Caco-2 (cell line): ENCODE measurements at regions not wholly inside any gene's neighbourhood (a gene's known extent, or its start where the extent isn't known, plus 50 kb on each side); places are given as distances from the start of the nearest gene placed in this dataset.

Experiments used
- BruUV-seq: library from RNA; stranded (reverse); fragments of 400-500 nt; replicated peaks from 2 replicates; lab custom pipeline; 2021; lab: Mats Ljungman, UMichigan
- CTCF ChIA-PET: fragments of 300-600 bp; sonication (Branson Sonifier 250); formaldehyde crosslinking; loops from one replicate; lab custom pipeline; 2022; ENCODE audit warnings: antibody characterized with exemption; lab: Charles Lee
- POLR2A ChIA-PET: fragments of 300-600 bp; sonication (Branson Sonifier 250); formaldehyde crosslinking; loops from one replicate; lab custom pipeline; 2022; ENCODE audit warnings: antibody characterized with exemption; lab: Charles Lee
- DNase-seq, 2 experiments: peaks; one replicate each; pipeline versions ENCODE4 v3.0.0 to v3.0.0-alpha.2; 2020 to 2022
- H3K27me3 ChIP-seq: replicated peaks from 2 replicates; pipeline ENCODE4 v1.6.0; 2011; ENCODE audit warnings: low read length; ENCODE audit not compliant: control insufficient read depth, insufficient read depth
- H3K36me3 ChIP-seq: 2 replicates; pipeline ENCODE4 v1.5.1; 2011; ENCODE audit warnings: low read length; ENCODE audit not compliant: control insufficient read depth, insufficient read depth
- H3K4me1 ChIP-seq: fragments of 250-450 bp; sonication (Bioruptor Pico); 2 replicates; pipeline ENCODE4 v1.5.1; 2020; ENCODE audit warnings: mild to moderate bottlenecking
- H3K4me3 ChIP-seq: 2 replicates; pipeline ENCODE4 v1.5.1; 2011; ENCODE audit warnings: low read depth, mild to moderate bottlenecking, control low read depth, low read length
- H3K9me3 ChIP-seq: fragments of 250-450 bp; sonication (Bioruptor Pico); 2 replicates; pipeline ENCODE4 v1.5.1; 2020; ENCODE audit warnings: mild to moderate bottlenecking, moderate library complexity
- H3K27ac Mint-ChIP-seq: one replicate; pipeline ENCODE4 v1.8.0; 2022; ENCODE audit warnings: mixed read lengths; ENCODE audit not compliant: unreplicated experiment
- H3K27me3 Mint-ChIP-seq: one replicate; pipeline ENCODE4 v1.8.0; 2022; ENCODE audit warnings: mixed read lengths; ENCODE audit not compliant: insufficient read depth, unreplicated experiment
- H3K36me3 Mint-ChIP-seq: one replicate; pipeline ENCODE4 v1.8.0; 2022; ENCODE audit warnings: mild to moderate bottlenecking, mixed read lengths; ENCODE audit not compliant: insufficient read depth, unreplicated experiment
- H3K4me1 Mint-ChIP-seq: one replicate; pipeline ENCODE4 v1.8.0; 2022; ENCODE audit warnings: low read depth, mixed read lengths; ENCODE audit not compliant: unreplicated experiment
- H3K4me3 Mint-ChIP-seq: one replicate; pipeline ENCODE4 v1.8.0; 2022; ENCODE audit warnings: mild to moderate bottlenecking, moderate library complexity, mixed read lengths; ENCODE audit not compliant: unreplicated experiment
- H3K9me3 Mint-ChIP-seq: one replicate; pipeline ENCODE4 v1.8.0; 2022; ENCODE audit warnings: mixed read lengths; ENCODE audit not compliant: unreplicated experiment
- CTCF ChIP-seq, 2 experiments: fragments of 200-600 bp in 1 of 2; IDR thresholded peaks; 1 replicate in 1 of 2; 2 replicates in 1 of 2; pipeline versions ENCODE4 v1.5.1 to v1.8.0; 2011 to 2022; ENCODE audit warnings: antibody characterized with exemption in 1 of 2, control low read depth in 1 of 2, inconsistent platforms in 1 of 2, low read depth in 1 of 2, low read length in 1 of 2, mild to moderate bottlenecking in 1 of 2, moderate library complexity in 1 of 2; ENCODE audit not compliant: insufficient read depth in 1 of 2, severe bottlenecking in 1 of 2, unreplicated experiment in 1 of 2
- intact Hi-C: fragments of 100-400 bp; cut with micrococcal nuclease; formaldehyde crosslinking; loops from one replicate; pipeline ENCODE4 v1.10.0; 2022; ENCODE audit not compliant: unreplicated experiment

GRCh38 chr2:53312721-53313120 is 454.9 kb upstream of the CHAC2 start:
- POLR2A ChIA-PET = no interaction called here
- H3K4me3 ChIP-seq = no peak overlapping the region

GRCh38 chr2:53312181-53312580 is 455.4 kb upstream of the CHAC2 start:
- Histone ChIP-seq H3K27me3 (no peaks in the 10 kb centered on the region), H3K36me3 (no peaks in the 10 kb centered on the region), H3K9me3 (no peaks in the 10 kb centered on the region), H3K4me3 (no peak overlapping the region), H3K4me1 (no peaks in the 10 kb centered on the region; the same call in 1 of the 2 replicates)
- Mint-ChIP-seq H3K36me3 (no peaks in the 10 kb centered on the region), H3K27me3 (no peaks in the 10 kb centered on the region), H3K4me3 (no peak overlapping the region), H3K27ac (no peak overlapping the region), H3K9me3 (no peaks in the 10 kb centered on the region), H3K4me1 (no peaks in the 10 kb centered on the region)
- intact Hi-C loops = no loop called here
- POLR2A ChIA-PET = no interaction called here
- CTCF ChIA-PET = no interaction called here
- no peak for TF ChIP-seq CTCF (IDR thresholded peaks at IDR 0.05; ENCODE audit: insufficient read depth in 1 of 2, low read depth in 1 of 2, low read length in 1 of 2, severe bottlenecking in 1 of 2, unreplicated experiment in 1 of 2)
- no peak for DNase-seq
- BruUV-seq = no TSS peak

More at GRCh38 chr2:53312721-53313120, 454.9 kb upstream of the CHAC2 start:
- BruUV-seq = no TSS peak
- no peaks in the 10 kb centered on the region for H3K36me3 Mint-ChIP-seq
- H3K9me3 ChIP-seq = no peaks in the 10 kb centered on the region
- no peak overlapping the region for H3K4me3 Mint-ChIP-seq
- no peaks in the 10 kb centered on the region for H3K27me3 ChIP-seq
- H3K4me1 Mint-ChIP-seq = no peaks in the 10 kb centered on the region
- no peaks in the 10 kb centered on the region for H3K27me3 Mint-ChIP-seq
- no peak for DNase-seq
- CTCF ChIA-PET = no interaction called here
- no peak overlapping the region for H3K27ac Mint-ChIP-seq
- intact Hi-C loops = no loop called here
- TF ChIP-seq CTCF (IDR thresholded peaks at IDR 0.05; ENCODE audit: insufficient read depth in 1 of 2, low read depth in 1 of 2, low read length in 1 of 2, severe bottlenecking in 1 of 2, unreplicated experiment in 1 of 2) = no peak
- no peaks in the 10 kb centered on the region for H3K9me3 Mint-ChIP-seq
- no peaks in the 10 kb centered on the region; the same call in 1 of the 2 replicates for H3K4me1 ChIP-seq
- no peaks in the 10 kb centered on the region for H3K36me3 ChIP-seq

- Histone ChIP-seq H3K4me1 (no peaks in the 10 kb centered on the region), H3K9me3 (no peaks in the 10 kb centered on the region), H3K36me3 (no peaks in the 10 kb centered on the region), H3K27me3 (no peaks in the 10 kb centered on the region), H3K4me3 (no peak overlapping the region)
- BruUV-seq = no TSS peak
- TF ChIP-seq CTCF (IDR thresholded peaks at IDR 0.05; ENCODE audit: insufficient read depth in 1 of 2, low read depth in 1 of 2, low read length in 1 of 2, severe bottlenecking in 1 of 2, unreplicated experiment in 1 of 2) = no peak
- H3K4me1 Mint-ChIP-seq = no peaks in the 10 kb centered on the region
- ChIA-PET POLR2A (no interaction called here), CTCF (no interaction called here)
- intact Hi-C loops = no loop called here
- no peaks in the 10 kb centered on the region for H3K27me3 Mint-ChIP-seq
- no peak overlapping the region for H3K4me3 Mint-ChIP-seq
- no peaks in the 10 kb centered on the region for H3K9me3 Mint-ChIP-seq
- no peaks in the 10 kb centered on the region for H3K36me3 Mint-ChIP-seq
- H3K27ac Mint-ChIP-seq = no peak overlapping the region
- no peak for DNase-seq
Observed at GRCh38 chr2:53303012-53303578, 464.5 kb upstream of the CHAC2 start.
